Loucy (cell line): ENCODE measurements at regions not wholly inside any gene's neighbourhood (a gene's known extent, or its start where the extent isn't known, plus 50 kb on each side); places are given as distances from the start of the nearest gene placed in this dataset.

Experiments used
- EZH2phosphoT487 ChIP-seq: fragments of 200-600 bp; IDR thresholded peaks from 2 replicates; pipeline ENCODE4 v1.6.1; 2018; ENCODE audit warnings: antibody characterized with exemption, mild to moderate bottlenecking, moderate library complexity, borderline replicate concordance
- TF ChIP-seq, protein P1 (sequence below): fragments of 200-600 bp; sonication (generic); conservative IDR thresholded peaks from 2 replicates; pipeline ENCODE4 v1.5.1; 2014; ENCODE audit warnings: mild to moderate bottlenecking, antibody characterized with exemption, low read length

- TF ChIP-seq, protein P1, sequence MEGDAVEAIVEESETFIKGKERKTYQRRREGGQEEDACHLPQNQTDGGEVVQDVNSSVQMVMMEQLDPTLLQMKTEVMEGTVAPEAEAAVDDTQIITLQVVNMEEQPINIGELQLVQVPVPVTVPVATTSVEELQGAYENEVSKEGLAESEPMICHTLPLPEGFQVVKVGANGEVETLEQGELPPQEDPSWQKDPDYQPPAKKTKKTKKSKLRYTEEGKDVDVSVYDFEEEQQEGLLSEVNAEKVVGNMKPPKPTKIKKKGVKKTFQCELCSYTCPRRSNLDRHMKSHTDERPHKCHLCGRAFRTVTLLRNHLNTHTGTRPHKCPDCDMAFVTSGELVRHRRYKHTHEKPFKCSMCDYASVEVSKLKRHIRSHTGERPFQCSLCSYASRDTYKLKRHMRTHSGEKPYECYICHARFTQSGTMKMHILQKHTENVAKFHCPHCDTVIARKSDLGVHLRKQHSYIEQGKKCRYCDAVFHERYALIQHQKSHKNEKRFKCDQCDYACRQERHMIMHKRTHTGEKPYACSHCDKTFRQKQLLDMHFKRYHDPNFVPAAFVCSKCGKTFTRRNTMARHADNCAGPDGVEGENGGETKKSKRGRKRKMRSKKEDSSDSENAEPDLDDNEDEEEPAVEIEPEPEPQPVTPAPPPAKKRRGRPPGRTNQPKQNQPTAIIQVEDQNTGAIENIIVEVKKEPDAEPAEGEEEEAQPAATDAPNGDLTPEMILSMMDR = no peak
- TF ChIP-seq EZH2phosphoT487 = no peak
These were observed 60.5 kb upstream of the GAS1 start for GRCh38 chr9:87007711-87008366.
